ENCODE measurements at regions not wholly inside any gene's neighbourhood (a gene's known extent, or its start where the extent isn't known, plus 50 kb on each side); places are given as distances from the start of the nearest gene placed in this dataset.

GRCh38 chr4:31360786-31361185, 640.6 kb downstream of the PCDH7 start:
- Histone ChIP-seq H3K27ac (ENCODE audit: low read depth, low read length) (no peak overlapping the region), H3K27me3 (ENCODE audit: control insufficient read depth, insufficient read depth, low read length) (no peaks in the 10 kb centered on the region), H3K4me1 (ENCODE audit: control insufficient read depth, insufficient read depth, low read length) (peaks cover 2% of the 10 kb centered on the region), H3K4me3 (ENCODE audit: low read depth, low read length) (no peak overlapping the region), H3K9me3 (ENCODE audit: control insufficient read depth, insufficient read depth, low read length) (no peaks in the 10 kb centered on the region), H3K36me3 (ENCODE audit: control insufficient read depth, insufficient read depth, low read length) (no peaks in the 10 kb centered on the region)
- DNase-seq (ENCODE audit: low read depth in 4 of 6, low spot score in 6 of 6), result peak in 2 of 6 donors; percentile 13 to 22
- no CpG with 5 or more reads among the region's 1 CpG for WGBS (ENCODE audit: insufficient coverage)

- H3K36me3 ChIP-seq (ENCODE audit: control insufficient read depth, insufficient read depth, low read length), result no peaks in the 10 kb centered on the region
- 96% methylated on average over 3 of the region's 4 CpGs for WGBS (ENCODE audit: insufficient coverage)
- DNase-seq (ENCODE audit: low read depth in 4 of 6, low spot score in 6 of 6), result no peak
- no peak overlapping the region for H3K27ac ChIP-seq (ENCODE audit: low read depth, low read length)
- H3K27me3 ChIP-seq (ENCODE audit: control insufficient read depth, insufficient read depth, low read length), result no peaks in the 10 kb centered on the region
- H3K9me3 ChIP-seq (ENCODE audit: control insufficient read depth, insufficient read depth, low read length), result no peaks in the 10 kb centered on the region
- H3K4me3 ChIP-seq (ENCODE audit: low read depth, low read length), result no peak overlapping the region
- peaks cover 2% of the 10 kb centered on the region for H3K4me1 ChIP-seq (ENCODE audit: control insufficient read depth, insufficient read depth, low read length)
Observed at GRCh38 chr4:31362756-31363155, 642.6 kb downstream of the PCDH7 start.

GRCh38 chr4:31365006-31365690, 645.0 kb downstream of the PCDH7 start:
- Histone ChIP-seq H3K4me1 (ENCODE audit: control insufficient read depth, insufficient read depth, low read length) (peaks cover 2% of the 10 kb centered on the region), H3K27me3 (ENCODE audit: control insufficient read depth, insufficient read depth, low read length) (no peaks in the 10 kb centered on the region), H3K36me3 (ENCODE audit: control insufficient read depth, insufficient read depth, low read length) (no peaks in the 10 kb centered on the region), H3K9me3 (ENCODE audit: control insufficient read depth, insufficient read depth, low read length) (no peaks in the 10 kb centered on the region), H3K27ac (ENCODE audit: low read depth, low read length) (no peak overlapping the region), H3K4me3 (ENCODE audit: low read depth, low read length) (no peak overlapping the region)
- peak in 1 of 6 donors; percentile 35 for DNase-seq (ENCODE audit: low read depth in 4 of 6, low spot score in 6 of 6)
- WGBS (ENCODE audit: insufficient coverage), result 43% methylated on average over 4 of the region's 6 CpGs

GRCh38 chr4:31366041-31366440, 645.9 kb downstream of the PCDH7 start:
- no peaks in the 10 kb centered on the region for H3K36me3 ChIP-seq (ENCODE audit: control insufficient read depth, insufficient read depth, low read length)
- no peak overlapping the region for H3K27ac ChIP-seq (ENCODE audit: low read depth, low read length)
- no peaks in the 10 kb centered on the region for H3K27me3 ChIP-seq (ENCODE audit: control insufficient read depth, insufficient read depth, low read length)
- peaks cover 2% of the 10 kb centered on the region for H3K4me1 ChIP-seq (ENCODE audit: control insufficient read depth, insufficient read depth, low read length)
- no peak overlapping the region for H3K4me3 ChIP-seq (ENCODE audit: low read depth, low read length)
- DNase-seq (ENCODE audit: low read depth in 4 of 6, low spot score in 6 of 6), result peak in 1 of 6 donors; percentile 5
- H3K9me3 ChIP-seq (ENCODE audit: control insufficient read depth, insufficient read depth, low read length), result no peaks in the 10 kb centered on the region
- no CpG with 5 or more reads among the region's 1 CpG for WGBS (ENCODE audit: insufficient coverage)

- 17% methylated on average over 1 of the region's 3 CpGs for WGBS (ENCODE audit: insufficient coverage)
- Histone ChIP-seq H3K4me1 (ENCODE audit: control insufficient read depth, insufficient read depth, low read length) (no peaks in the 10 kb centered on the region), H3K27me3 (ENCODE audit: control insufficient read depth, insufficient read depth, low read length) (no peaks in the 10 kb centered on the region), H3K4me3 (ENCODE audit: low read depth, low read length) (no peak overlapping the region), H3K36me3 (ENCODE audit: control insufficient read depth, insufficient read depth, low read length) (no peaks in the 10 kb centered on the region), H3K9me3 (ENCODE audit: control insufficient read depth, insufficient read depth, low read length) (no peaks in the 10 kb centered on the region), H3K27ac (ENCODE audit: low read depth, low read length) (no peak overlapping the region)
- peak; percentile 35 to 92 (median 49) for DNase-seq (ENCODE audit: low read depth in 4 of 6, low spot score in 6 of 6)
Observed at GRCh38 chr4:31370866-31371465, 650.8 kb downstream of the PCDH7 start.

GRCh38 chr4:31374256-31374960, 654.2 kb downstream of the PCDH7 start:
- Histone ChIP-seq H3K27ac (ENCODE audit: low read depth, low read length) (no peak overlapping the region), H3K4me1 (ENCODE audit: control insufficient read depth, insufficient read depth, low read length) (no peaks in the 10 kb centered on the region), H3K27me3 (ENCODE audit: control insufficient read depth, insufficient read depth, low read length) (no peaks in the 10 kb centered on the region), H3K9me3 (ENCODE audit: control insufficient read depth, insufficient read depth, low read length) (no peaks in the 10 kb centered on the region), H3K4me3 (ENCODE audit: low read depth, low read length) (no peak overlapping the region), H3K36me3 (ENCODE audit: control insufficient read depth, insufficient read depth, low read length) (no peaks in the 10 kb centered on the region)
- DNase-seq (ENCODE audit: low read depth in 4 of 6, low spot score in 6 of 6), result peak in 2 of 6 donors; percentile 16 to 23
- no CpG with 5 or more reads among the region's 3 CpGs for WGBS (ENCODE audit: insufficient coverage)

- Histone ChIP-seq H3K4me1 (ENCODE audit: control insufficient read depth, insufficient read depth, low read length) (no peaks in the 10 kb centered on the region), H3K27me3 (ENCODE audit: control insufficient read depth, insufficient read depth, low read length) (no peaks in the 10 kb centered on the region), H3K9me3 (ENCODE audit: control insufficient read depth, insufficient read depth, low read length) (no peaks in the 10 kb centered on the region), H3K4me3 (ENCODE audit: low read depth, low read length) (no peak overlapping the region), H3K27ac (ENCODE audit: low read depth, low read length) (no peak overlapping the region), H3K36me3 (ENCODE audit: control insufficient read depth, insufficient read depth, low read length) (no peaks in the 10 kb centered on the region)
- 81% methylated on average over 4 of the region's 5 CpGs for WGBS (ENCODE audit: insufficient coverage)
- DNase-seq (ENCODE audit: low read depth in 4 of 6, low spot score in 6 of 6), result no peak
Observed at GRCh38 chr4:31375936-31376335, 655.8 kb downstream of the PCDH7 start.

GRCh38 chr4:31379364-31379763, 659.2 kb downstream of the PCDH7 start:
- H3K9me3 ChIP-seq (ENCODE audit: control insufficient read depth, insufficient read depth, low read length), result no peaks in the 10 kb centered on the region
- H3K27me3 ChIP-seq (ENCODE audit: control insufficient read depth, insufficient read depth, low read length), result no peaks in the 10 kb centered on the region
- no peak overlapping the region for H3K27ac ChIP-seq (ENCODE audit: low read depth, low read length)
- WGBS (ENCODE audit: insufficient coverage), result 100% methylated on average over 2 of the region's 2 CpGs
- no peak overlapping the region for H3K4me3 ChIP-seq (ENCODE audit: low read depth, low read length)
- DNase-seq (ENCODE audit: low read depth in 4 of 6, low spot score in 6 of 6), result no peak
- no peaks in the 10 kb centered on the region for H3K36me3 ChIP-seq (ENCODE audit: control insufficient read depth, insufficient read depth, low read length)
- no peaks in the 10 kb centered on the region for H3K4me1 ChIP-seq (ENCODE audit: control insufficient read depth, insufficient read depth, low read length)

GRCh38 chr4:31383767-31384166, 663.6 kb downstream of the PCDH7 start:
- no peaks in the 10 kb centered on the region for H3K36me3 ChIP-seq (ENCODE audit: control insufficient read depth, insufficient read depth, low read length)
- H3K4me1 ChIP-seq (ENCODE audit: control insufficient read depth, insufficient read depth, low read length), result no peaks in the 10 kb centered on the region
- WGBS (ENCODE audit: insufficient coverage), result 95% methylated on average over 2 of the region's 2 CpGs
- no peaks in the 10 kb centered on the region for H3K9me3 ChIP-seq (ENCODE audit: control insufficient read depth, insufficient read depth, low read length)
- H3K27me3 ChIP-seq (ENCODE audit: control insufficient read depth, insufficient read depth, low read length), result no peaks in the 10 kb centered on the region
- H3K27ac ChIP-seq (ENCODE audit: low read depth, low read length), result no peak overlapping the region
- no peak overlapping the region for H3K4me3 ChIP-seq (ENCODE audit: low read depth, low read length)
- DNase-seq (ENCODE audit: low read depth in 4 of 6, low spot score in 6 of 6), result no peak

- Histone ChIP-seq H3K27me3 (ENCODE audit: control insufficient read depth, insufficient read depth, low read length) (no peaks in the 10 kb centered on the region), H3K9me3 (ENCODE audit: control insufficient read depth, insufficient read depth, low read length) (no peaks in the 10 kb centered on the region), H3K4me1 (ENCODE audit: control insufficient read depth, insufficient read depth, low read length) (no peaks in the 10 kb centered on the region), H3K36me3 (ENCODE audit: control insufficient read depth, insufficient read depth, low read length) (no peaks in the 10 kb centered on the region), H3K27ac (ENCODE audit: low read depth, low read length) (no peak overlapping the region), H3K4me3 (ENCODE audit: low read depth, low read length) (no peak overlapping the region)
- DNase-seq (ENCODE audit: low read depth in 4 of 6, low spot score in 6 of 6), result peak in 1 of 6 donors; percentile 17
Observed at GRCh38 chr4:31390849-31391248, 670.7 kb downstream of the PCDH7 start.
